Skeletal muscle satellite cell (primary cell): ENCODE measurements at regions not wholly inside any gene's neighbourhood (a gene's known extent, or its start where the extent isn't known, plus 50 kb on each side); places are given as distances from the start of the nearest gene placed in this dataset.

Experiments used
- H3K27me3 ChIP-seq: 2 replicates; pipeline ENCODE4 v1.7.0; 2013; ENCODE audit warnings: low read length; ENCODE audit not compliant: control insufficient read depth, insufficient read depth
- H3K36me3 ChIP-seq: 2 replicates; pipeline ENCODE4 v1.7.0; 2013; ENCODE audit warnings: mild to moderate bottlenecking, control low read depth, low read length; ENCODE audit not compliant: insufficient read depth
- H3K4me1 ChIP-seq: 2 replicates; pipeline ENCODE4 v1.7.0; 2013; ENCODE audit warnings: low read length; ENCODE audit not compliant: control insufficient read depth, insufficient read depth
- H3K4me2 ChIP-seq: 2 replicates; pipeline ENCODE4 v1.7.0; 2013; ENCODE audit warnings: mild to moderate bottlenecking, low read length
- H3K4me3 ChIP-seq: 2 replicates; pipeline ENCODE4 v1.7.0; 2013; ENCODE audit warnings: low read length
- H3K9ac ChIP-seq: 2 replicates; pipeline ENCODE4 v1.7.0; 2013; ENCODE audit warnings: mild to moderate bottlenecking, low read depth, low read length, moderate library complexity
- H3K9me3 ChIP-seq: replicated peaks from 2 replicates; pipeline ENCODE4 v1.7.0; 2013; ENCODE audit warnings: mild to moderate bottlenecking, control low read depth, low read length

- Histone ChIP-seq H3K4me1 (no peaks in the 10 kb centered on the region), H3K36me3 (no peaks in the 10 kb centered on the region), H3K9me3 (no peaks in the 10 kb centered on the region), H3K27me3 (peaks cover 5% of the 10 kb centered on the region), H3K4me3 (no peak overlapping the region), H3K9ac (no peak overlapping the region), H3K4me2 (no peak overlapping the region)
Observed at GRCh38 chr7:157467496-157468212, 130.8 kb downstream of the DNAJB6 start.

GRCh38 chr7:157468221-157469111 lies 131.7 kb downstream of the DNAJB6 start:
- no peaks in the 10 kb centered on the region for H3K36me3 ChIP-seq
- no peak overlapping the region for H3K4me2 ChIP-seq
- no peaks in the 10 kb centered on the region for H3K9me3 ChIP-seq
- no peak overlapping the region for H3K9ac ChIP-seq
- no peaks in the 10 kb centered on the region for H3K4me1 ChIP-seq
- no peak overlapping the region for H3K4me3 ChIP-seq
- peaks cover 5% of the 10 kb centered on the region for H3K27me3 ChIP-seq

DNA sequence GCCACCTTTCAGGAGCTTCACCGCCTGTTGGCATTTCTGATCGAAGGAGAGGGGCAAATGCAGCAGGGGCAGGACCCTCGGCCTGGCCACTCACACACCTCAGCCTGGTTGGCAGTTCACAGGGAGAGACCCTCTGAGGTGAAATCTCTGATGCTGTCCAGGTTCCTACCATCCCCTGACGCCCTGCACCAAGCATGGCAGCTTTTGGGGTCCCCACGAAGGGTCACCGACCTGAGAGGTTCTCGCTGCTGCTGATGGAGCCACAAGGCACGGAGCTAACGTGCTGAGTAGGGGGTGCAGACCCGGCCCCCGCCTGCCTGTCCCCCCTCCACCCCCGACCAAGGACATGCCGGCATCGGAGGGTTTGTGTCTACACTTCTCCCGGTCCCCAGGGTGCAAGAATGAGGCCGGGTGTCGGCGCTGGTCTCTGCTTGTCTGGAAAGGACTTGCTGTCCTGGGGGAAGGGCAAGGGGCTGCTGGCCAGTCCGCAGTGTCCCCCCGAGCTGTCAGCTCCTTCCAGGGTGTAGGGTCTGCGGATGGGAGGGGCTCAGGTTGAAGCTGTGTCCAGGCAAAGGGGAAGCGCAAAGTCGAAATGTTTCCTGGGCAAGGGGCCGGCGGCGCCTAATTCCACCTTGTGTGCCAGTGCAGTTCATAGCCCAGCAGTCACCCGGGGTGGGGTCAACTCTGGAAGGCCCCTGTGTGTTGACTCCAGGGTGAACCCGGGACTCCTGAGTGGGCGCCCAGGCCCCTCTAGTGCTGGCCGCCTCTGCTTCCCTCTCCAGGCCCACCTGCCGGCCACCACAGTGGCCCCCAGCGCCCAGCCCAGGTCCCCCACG lies 132.6 kb downstream of the DNAJB6 start:
- Histone ChIP-seq H3K4me1 (no peaks in the 10 kb centered on the region), H3K36me3 (no peaks in the 10 kb centered on the region), H3K9ac (no peak overlapping the region), H3K4me2 (no peak overlapping the region), H3K9me3 (no peaks in the 10 kb centered on the region), H3K4me3 (no peak overlapping the region), H3K27me3 (peaks cover 5% of the 10 kb centered on the region)

DNA sequence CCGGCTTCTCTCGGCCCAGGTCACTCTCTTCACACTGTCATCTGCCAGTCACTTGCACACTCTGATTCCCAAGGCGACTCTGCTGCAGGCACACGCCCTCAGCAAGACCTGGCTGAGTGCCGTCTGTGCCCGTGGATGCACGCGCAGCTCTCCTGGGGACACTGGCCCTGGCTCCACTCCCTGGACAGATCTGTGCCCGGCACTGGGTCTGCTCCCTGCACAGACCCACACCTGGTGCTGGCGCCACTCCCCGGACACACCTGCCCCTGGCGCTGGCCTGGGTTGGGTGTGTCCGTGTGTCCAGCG lies 133.2 kb downstream of the DNAJB6 start:
- Histone ChIP-seq H3K9me3 (no peaks in the 10 kb centered on the region), H3K36me3 (no peaks in the 10 kb centered on the region), H3K4me3 (no peak overlapping the region), H3K4me1 (no peaks in the 10 kb centered on the region), H3K4me2 (no peak overlapping the region), H3K27me3 (peaks cover 5% of the 10 kb centered on the region), H3K9ac (no peak overlapping the region)

DNA sequence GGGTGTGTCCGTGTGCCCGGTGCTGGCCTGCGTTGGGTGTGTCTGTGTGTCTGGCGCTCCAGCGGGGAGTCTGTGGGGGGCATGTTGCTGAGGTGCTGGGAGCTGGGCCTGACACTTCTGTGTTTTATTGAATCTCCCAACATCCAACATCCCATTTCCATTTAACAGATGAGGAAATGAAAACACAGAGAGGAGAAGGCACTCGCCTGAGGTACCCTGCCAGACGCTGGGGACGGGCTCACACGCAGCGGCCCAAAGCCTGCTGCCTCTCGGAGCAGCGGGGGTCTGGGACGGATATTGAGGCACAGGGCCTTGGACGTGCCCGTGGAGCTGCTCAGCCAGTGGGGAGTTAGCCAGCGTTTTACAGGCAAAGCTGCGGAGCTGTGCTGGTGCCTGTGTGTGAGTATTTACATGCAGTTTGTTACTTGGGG lies 133.9 kb downstream of the DNAJB6 start:
- H3K9ac ChIP-seq, result no peak overlapping the region
- H3K4me2 ChIP-seq, result no peak overlapping the region
- H3K36me3 ChIP-seq, result no peaks in the 10 kb centered on the region
- peaks cover 4% of the 10 kb centered on the region for H3K27me3 ChIP-seq
- H3K4me1 ChIP-seq, result no peaks in the 10 kb centered on the region
- H3K9me3 ChIP-seq, result no peaks in the 10 kb centered on the region
- H3K4me3 ChIP-seq, result no peak overlapping the region

DNA sequence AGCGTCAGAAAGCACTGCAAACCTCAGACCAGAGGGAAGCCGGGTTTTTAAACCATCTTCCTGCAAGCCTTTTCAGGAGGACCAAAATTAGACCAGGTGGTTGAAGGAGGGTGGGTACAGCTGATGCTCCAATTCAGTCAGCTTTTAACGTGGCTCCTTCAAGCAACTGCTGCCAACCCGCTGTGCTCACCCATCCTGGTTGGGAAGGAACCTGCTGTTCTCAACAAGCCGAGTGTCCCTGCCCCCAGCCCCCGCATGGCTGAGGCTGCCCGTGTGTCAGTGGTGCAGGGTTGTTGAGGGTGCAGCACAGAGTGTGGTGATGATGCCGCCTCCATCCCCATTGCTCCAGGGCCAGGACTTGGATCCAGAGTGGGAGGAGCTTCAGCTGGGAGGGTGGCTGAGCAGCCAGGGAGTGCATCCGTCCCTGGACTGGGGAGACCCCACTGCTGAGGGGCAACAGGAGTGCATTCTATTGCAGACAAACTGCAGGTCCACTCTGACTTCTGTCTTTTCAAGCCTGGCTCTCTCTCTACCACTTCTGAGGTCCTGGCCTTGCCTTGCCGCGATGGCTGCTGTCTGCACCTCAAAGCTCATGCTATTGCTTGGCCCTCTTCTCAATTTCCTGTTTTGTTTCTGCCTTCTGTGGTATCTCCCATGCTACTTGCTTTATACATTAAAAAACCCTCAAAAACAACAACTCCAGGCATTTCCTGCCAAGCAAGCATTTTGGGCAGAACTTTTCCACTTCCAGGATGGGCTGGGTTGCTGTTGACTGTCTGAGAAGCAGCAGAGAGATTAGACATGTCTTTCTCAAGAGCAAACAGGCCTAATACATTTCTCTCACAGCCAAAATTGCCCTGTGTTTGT lies 134.7 kb downstream of the DNAJB6 start:
- H3K36me3 ChIP-seq, result no peaks in the 10 kb centered on the region
- H3K4me2 ChIP-seq, result no peak overlapping the region
- H3K27me3 ChIP-seq, result no peaks in the 10 kb centered on the region
- no peak overlapping the region for H3K4me3 ChIP-seq
- H3K9ac ChIP-seq, result no peak overlapping the region
- H3K4me1 ChIP-seq, result no peaks in the 10 kb centered on the region
- H3K9me3 ChIP-seq, result no peaks in the 10 kb centered on the region

DNA sequence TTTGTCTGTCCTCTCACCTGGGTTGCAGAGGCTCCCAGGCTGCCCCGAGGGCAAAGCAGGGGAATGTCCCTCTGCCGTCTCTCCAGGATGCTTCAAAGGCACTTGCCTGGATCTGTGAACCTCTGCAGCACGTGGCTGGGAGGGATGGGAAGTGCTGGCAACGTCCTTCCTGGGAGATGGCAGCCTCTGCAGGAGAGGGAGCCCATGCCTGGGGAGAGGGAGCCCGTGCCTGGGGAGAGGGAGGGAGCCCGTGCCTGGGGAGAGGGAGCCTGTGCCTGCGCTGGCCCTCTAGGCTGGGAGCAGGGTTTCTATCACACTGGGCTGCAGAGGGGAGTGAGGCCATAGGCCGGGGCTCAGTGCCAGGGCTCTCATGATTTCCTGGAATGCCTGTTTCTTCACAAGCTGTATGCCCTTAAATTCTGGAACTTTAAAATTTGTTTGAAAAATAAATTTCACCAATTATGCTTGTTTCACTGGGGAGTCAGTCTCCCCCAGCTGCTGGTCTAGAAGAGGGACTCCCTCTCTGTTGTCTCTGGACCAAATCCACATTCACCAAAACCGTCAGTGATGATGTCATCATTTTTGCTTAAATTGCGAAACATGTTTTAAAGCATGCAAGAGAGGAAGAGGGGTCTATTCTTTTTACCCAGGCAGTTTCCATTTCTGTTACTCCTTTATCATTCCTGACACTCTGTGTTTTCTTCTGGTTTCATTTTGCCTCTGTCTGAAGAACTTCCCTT lies 135.7 kb downstream of the DNAJB6 start:
- H3K4me3 ChIP-seq, result no peak overlapping the region
- H3K9ac ChIP-seq, result no peak overlapping the region
- no peaks in the 10 kb centered on the region for H3K36me3 ChIP-seq
- H3K9me3 ChIP-seq, result no peaks in the 10 kb centered on the region
- no peak overlapping the region for H3K4me2 ChIP-seq
- no peaks in the 10 kb centered on the region for H3K27me3 ChIP-seq
- no peaks in the 10 kb centered on the region for H3K4me1 ChIP-seq

- H3K27me3 ChIP-seq, result no peaks in the 10 kb centered on the region
- no peak overlapping the region for H3K4me2 ChIP-seq
- H3K4me1 ChIP-seq, result no peaks in the 10 kb centered on the region
- H3K9me3 ChIP-seq, result no peaks in the 10 kb centered on the region
- no peak overlapping the region for H3K4me3 ChIP-seq
- H3K9ac ChIP-seq, result no peak overlapping the region
- H3K36me3 ChIP-seq, result no peaks in the 10 kb centered on the region
Observed at GRCh38 chr7:157473051-157473569, 136.3 kb downstream of the DNAJB6 start.

- Histone ChIP-seq H3K4me2 (no peak overlapping the region), H3K36me3 (no peaks in the 10 kb centered on the region), H3K4me1 (no peaks in the 10 kb centered on the region), H3K9me3 (no peaks in the 10 kb centered on the region), H3K9ac (no peak overlapping the region), H3K27me3 (no peaks in the 10 kb centered on the region), H3K4me3 (no peak overlapping the region)
Observed at GRCh38 chr7:157474685-157475084, 137.9 kb downstream of the DNAJB6 start.

GRCh38 chr7:157475095-157475494 lies 138.3 kb downstream of the DNAJB6 start:
- Histone ChIP-seq H3K4me2 (no peak overlapping the region), H3K27me3 (no peaks in the 10 kb centered on the region), H3K36me3 (no peaks in the 10 kb centered on the region), H3K4me3 (no peak overlapping the region), H3K9me3 (no peaks in the 10 kb centered on the region), H3K9ac (no peak overlapping the region), H3K4me1 (no peaks in the 10 kb centered on the region)
